HT1080 (cell line): ENCODE measurements at regions not wholly inside any gene's neighbourhood (a gene's known extent, or its start where the extent isn't known, plus 50 kb on each side); places are given as distances from the start of the nearest gene placed in this dataset.

Experiments used
- DNase-seq: peaks from one replicate; pipeline ENCODE4 v3.0.0-alpha.2; 2015; ENCODE audit warnings: low read depth

DNA sequence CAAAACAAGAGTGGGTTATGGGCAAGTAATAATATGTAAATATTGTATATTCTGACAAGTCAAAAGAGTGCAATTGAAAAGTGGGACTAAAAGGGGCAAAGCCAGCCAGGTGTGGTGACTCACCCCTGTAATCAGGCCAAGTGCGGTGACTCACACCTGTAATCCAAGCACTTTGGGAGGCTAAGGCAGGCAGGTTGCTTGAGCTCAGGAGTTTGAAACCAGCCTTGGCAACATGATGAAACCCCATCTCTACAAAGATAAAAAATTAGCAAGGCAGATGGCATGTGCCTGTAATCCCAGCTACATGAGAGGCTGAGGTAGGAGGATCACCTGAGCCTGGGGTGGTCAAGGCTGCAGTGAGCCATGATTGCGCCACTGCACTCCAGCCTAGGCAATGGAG lies 304.0 kb downstream of the HHIPL2 start:
- peak; percentile 75 for DNase-seq

DNA sequence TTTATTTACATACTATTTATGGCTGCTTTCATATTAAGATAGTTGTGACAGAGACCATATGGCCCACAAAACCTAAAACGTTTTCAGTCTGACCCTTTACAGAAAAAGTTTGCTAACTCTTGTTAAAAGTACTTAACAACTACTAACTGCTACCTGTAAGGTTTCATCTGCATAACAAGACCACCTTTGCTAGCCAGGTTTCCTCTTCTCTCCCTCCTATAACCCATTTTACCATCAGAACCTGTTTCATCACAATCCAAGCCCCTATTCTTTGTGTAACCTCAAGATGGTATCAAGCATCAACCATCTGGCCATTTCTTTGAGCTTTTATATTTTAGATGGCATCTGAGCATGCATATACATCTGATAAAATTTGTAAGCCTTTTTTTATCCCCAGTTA lies 305.4 kb downstream of the HHIPL2 start:
- DNase-seq: no peak

DNA sequence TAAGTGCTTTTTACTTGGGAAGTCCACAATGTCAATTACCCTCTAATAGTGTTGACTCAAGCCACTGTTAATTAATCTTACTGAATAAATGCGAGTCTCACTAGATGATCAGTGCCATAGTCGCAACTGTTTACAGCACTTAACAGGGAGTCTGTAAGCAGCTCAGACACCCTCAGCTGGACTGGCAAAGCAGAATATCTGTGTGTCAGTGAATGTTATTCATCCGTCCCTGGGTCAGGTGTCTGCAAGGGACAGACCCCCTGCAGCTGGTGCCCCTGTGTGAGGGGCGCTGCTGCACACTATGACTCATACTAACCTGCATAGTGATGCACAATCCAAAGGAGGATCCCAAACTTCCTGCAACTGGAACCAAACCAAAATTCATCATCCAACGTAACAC lies 306.5 kb downstream of the HHIPL2 start:
- DNase-seq: no peak

DNA sequence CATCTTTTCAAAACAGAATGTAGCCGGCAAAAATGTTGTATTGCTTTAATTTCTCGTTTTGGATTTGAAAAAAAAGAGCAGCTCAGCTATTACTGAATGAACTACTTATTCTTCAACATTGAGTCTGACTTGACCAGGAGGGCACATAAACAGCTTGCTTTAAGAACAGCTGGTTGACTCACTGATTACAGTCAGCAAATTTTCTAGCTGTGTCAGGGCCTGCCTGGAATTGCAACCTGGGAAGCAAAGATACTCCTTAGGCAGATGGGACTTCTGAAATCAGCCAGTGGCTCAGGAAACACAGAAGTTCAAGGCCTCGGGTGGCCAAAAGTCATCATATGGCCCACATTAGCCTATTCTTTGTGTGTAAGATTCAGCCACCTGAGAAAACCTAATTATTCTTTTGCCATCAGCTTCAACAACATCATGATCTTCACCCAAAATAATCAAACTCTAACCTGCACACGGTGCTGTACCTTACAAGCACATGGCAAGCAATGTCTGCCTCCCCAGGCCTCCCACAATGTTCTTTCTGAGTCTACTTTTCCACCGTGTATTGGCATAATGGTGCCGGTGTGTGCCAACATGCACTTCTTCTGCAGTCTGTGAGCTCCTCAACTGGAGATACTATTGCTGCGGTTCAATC lies 307.2 kb downstream of the HHIPL2 start:
- DNase-seq: peak; percentile 52

DNA sequence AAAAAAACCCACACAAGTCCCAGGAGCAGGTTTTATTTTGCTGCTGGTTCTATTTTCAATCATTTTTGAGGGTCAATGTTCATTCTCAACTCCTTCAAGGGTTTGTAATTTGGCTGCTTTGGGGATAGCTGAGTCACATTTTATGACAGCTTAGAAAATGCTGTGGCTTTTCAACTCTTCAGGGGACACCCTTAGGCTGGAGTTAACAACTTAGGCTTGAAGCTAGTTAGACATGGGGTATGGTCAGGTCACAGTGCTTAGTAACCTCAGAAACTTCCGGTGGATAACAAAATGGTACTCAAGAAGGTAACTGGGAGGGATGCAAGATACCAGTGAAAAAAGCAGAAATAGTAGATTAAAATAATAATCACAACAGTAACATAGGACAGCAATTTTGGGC lies 308.8 kb downstream of the HHIPL2 start:
- DNase-seq: no peak

DNA sequence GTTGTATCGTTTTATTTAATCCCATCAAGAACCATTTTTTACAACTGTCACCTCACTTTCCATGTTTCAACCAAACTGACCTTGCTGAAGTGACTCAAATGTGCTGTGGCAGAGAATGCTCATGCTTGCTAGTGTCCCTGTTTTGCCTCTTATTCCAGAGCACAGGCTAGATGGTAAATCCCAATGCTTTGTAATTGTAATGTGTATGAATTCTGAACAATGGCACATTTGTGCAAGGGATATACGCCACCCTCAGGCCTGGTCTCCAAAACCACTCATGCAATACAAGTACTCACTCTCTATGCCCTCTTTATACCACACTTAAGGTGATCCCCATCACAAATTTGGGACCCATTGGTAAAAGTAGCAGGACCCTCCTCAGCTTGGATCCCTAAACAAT lies 313.6 kb downstream of the HHIPL2 start:
- DNase-seq: no peak

DNA sequence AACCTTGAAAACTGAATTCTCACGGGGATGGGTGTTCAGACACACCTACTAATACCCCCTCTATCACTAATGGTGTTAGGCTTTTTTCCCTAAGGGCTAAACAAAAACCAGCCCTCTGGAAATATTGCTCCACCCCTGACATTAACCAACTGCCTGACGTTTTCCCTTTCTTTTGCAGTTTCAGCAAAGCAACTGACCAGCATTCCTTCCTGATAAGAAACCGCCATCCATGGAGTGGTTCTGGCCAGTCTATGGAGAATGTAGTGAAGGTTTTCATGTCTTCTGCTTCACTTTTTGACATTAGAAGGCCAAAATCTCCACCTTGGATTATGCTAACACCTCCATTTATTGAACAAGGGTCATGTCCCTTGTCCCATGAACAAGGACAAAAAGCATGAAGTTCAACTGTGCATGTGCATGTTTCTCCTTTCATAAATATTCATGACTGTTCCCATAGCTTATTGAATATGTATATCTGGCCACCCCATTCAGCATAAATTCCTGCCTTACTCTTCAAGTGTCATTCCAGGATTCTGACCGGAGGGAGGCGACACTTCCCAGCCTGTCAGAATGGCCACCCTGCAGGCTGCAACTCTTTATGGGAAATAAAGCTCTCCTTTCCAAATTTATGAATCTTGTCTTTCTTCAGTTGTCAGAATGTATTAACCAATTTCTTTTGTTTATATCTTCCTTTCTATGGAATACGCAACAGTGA lies 314.3 kb downstream of the HHIPL2 start:
- no peak for DNase-seq

DNA sequence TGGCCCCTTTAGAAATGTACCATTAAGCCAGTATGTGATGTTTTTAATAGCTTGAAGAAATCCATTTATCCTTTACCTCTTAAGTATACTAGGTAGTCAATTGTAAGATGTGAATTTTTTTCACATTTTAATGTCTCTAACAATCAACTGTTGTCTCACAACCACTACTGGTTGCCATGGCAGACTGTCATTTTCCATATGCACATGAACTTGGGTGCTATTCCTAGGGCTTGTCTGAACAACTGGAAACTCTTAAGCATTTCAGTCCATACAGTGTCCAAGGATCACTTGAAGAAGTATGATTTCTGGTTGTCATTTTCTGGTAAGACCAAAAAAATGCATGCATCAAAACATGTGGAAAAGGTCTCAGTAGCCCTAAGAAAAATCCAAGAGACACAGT lies 315.1 kb downstream of the HHIPL2 start:
- no peak for DNase-seq

DNA sequence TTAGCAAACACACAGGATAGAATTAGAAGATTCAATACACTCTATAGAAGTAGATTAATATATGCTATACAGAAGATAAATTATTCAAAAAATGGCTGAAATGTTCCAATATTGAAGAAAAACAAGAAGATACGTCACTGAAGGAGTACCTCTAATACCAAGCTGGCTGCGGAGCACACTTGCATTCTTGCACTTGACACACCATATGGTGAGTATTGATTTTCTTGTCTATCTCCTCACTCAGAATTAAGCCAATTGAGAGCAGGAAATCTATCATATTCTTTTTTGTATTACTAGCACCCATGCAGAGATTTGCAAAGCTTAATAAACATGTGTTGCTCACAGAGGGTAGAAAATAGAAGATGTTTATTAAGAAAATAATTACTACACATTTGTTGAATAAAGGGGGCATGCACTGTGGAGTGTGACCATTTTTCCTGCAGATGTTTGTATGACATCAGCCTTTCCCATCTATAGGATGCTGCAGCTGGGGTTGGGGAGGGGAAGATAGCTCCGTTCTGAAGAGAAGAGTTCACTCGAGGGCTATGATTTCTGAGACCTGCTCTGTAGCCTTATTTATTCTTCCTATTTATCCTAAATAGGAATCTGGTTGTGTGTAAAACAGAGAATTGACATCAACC lies 318.1 kb downstream of the HHIPL2 start:
- no peak for DNase-seq

DNA sequence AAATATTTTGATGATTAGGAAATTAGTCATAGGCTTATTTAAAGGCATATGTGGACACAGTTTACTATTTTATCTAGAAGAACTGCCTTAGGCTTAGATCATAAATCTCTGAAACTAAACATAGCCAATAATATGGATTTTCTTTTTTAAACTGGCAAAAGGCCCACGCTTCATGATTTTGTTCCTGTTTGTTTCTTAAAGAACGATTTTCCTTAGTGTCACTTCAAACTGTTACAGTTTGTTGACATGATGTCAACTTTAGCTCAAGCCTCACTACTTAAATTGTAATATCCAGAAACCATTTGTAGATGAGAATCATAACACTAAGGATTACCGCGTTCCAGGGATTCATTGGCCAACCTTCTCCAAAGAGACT lies 322.6 kb downstream of the HHIPL2 start:
- no peak for DNase-seq

DNA sequence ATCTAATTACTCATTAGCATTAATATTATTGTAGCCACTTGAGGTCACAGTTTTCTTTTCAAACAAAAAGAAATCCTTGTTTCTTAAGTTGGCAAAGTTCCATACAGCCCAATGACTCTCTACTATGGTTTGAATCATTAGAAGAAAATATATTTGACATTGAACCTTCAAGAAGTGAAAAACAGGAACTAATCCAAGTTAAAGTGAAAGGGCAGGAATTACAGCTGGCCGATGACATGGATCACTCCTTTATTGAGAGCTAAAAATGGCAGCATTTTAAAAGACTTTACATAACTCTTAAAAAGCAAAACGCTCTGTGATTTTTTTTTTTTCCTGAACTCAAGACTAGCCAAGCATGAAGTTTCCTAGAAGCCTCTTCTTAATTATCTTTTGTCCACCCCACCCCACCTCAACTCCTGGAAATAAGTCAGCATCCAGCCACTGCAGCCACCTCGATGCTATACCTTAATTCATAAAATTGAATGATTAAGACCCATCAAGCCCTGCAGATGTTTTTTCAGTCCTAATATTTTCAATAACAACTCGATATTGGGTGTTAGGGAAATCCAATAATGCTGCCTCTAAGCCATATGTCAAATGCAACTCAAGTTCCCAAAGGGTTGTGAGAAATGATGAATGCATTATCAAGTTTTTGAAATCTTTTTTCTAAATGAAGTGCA lies 323.1 kb downstream of the HHIPL2 start:
- DNase-seq: no peak

DNA sequence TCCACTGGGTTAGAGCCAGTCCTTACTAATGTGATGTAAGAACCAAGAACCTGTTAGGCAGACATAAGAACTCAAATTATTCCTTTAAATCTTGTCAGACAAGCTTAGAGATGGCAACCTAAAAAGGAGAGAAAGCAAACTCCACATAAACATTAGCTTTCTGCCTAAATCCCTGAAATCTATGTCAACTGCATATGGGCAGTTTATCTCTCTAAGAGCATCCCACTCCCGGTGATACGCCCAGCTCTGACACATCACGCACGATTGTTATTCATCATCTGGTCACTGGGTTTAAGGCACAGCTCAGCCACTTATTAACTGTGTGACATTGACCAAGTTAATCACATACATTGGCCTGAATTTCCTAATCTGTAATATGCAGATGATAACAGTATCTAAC lies 323.7 kb downstream of the HHIPL2 start:
- DNase-seq: no peak

DNA sequence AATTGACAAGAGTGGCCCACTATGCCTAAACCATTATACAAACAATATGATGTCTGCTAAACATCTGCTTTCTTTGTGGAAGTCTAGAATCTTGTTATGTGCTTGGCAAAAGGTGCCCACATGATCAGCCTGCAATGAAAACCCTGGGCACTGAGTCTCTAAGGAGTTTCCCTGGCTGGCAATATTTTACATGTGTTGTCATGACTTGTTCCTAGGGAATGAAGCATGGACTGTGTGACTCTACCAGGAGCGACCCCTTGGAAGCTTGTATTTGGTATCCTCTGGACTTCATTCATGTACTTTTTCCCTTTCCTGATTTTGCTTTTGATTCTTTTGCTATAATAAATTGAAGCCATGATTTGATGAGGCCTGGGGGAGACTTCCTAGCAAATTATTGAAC lies 324.9 kb downstream of the HHIPL2 start:
- no peak for DNase-seq

DNA sequence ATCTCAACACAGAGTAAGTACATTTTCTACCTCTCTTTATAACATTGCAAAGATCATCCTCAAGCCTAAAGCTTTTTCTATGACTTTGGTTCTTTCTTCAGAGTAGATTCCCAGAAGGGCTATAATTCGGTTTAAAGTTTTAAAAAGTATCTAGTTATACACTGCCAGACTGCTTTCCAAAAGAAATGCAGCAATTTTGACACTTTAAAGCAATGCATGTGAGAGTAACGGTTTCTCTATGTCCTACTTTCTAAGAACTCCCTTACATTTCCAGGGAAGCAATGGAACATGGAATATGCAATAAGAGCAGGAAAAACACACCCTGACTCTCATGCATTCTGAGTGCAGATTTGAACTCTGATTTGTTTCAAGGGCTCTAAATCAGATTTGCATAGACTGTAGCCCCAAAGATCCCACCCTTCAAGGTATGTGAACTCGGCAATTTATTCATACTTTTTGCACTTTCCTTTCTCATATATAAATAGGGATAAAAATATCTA lies 331.6 kb downstream of the HHIPL2 start:
- no peak for DNase-seq

DNA sequence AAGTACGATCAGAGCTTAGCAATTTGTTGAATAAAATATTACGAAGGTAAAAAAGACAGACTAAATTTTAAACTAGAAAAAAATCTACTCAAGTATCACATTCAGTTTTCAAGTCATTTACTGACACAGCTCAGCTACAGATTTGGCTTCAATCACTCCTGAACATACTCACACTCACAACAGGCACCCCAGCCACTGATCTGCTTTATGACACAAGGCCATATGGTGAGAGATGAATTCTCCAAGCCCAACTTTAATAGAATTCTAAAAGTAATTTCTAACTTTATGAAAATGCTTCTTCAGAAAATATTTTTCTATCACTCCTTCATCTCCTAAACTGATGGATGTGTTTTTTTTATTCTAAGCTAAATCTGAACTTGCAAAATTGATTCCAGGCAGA lies 337.1 kb downstream of the HHIPL2 start:
- DNase-seq: no peak

DNA sequence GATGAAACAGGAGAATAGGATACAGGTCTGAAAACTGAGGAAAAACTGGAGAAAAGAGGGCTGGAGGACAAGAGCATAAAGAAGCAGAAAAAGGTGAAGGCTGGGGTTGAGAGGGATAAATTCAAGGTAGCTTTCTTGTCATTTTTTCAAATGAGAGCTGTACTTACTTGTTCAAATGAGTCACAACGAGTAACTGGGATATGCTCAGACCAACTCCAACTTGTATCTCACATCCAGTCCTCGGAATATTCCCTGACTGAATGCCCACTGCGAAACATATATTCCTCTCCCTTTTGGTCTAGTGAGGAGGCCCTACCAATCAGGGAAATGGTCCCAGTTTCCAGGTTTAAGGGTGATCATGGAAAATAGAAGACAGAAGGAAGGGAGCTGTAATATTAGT lies 343.4 kb downstream of the HHIPL2 start:
- DNase-seq: no peak

DNA sequence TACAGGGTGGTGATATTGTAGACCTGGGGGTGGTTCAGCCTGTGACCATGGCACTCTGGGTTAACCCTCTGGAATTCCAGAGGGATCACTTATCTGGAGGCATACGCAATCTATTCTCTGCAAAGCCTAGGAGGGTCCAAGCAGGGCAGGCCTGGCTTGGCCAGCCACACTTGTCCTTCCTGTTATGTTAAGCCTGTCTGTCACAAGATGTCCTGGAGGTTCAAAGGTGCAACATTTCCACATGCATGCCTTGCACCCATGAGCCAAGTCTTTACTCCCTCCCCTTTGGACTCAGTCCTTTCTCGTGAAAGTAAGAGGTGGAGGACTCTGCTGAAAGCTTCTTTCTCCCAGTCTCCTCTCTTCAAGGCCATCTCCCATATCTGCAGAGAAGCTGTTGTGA lies 345.1 kb downstream of the HHIPL2 start:
- no peak for DNase-seq

DNA sequence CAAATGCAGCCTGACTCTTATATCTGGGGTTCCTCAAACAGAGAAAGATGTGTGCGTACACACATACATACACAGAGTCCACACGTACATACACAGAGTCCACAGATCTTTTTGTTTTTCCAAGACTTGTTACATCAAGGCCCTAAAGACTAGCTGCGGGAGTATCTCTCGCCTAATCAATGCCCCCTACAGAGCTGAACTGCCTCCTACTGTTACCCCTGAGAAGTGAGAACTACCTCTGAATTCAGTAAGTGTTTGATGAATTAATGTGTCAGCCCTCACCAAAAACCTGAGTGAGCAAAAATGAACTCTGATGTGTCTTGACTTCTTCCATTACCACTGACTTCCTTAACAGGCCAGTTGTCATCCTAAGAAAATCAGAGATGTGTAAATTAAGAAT lies 351.2 kb downstream of the HHIPL2 start:
- DNase-seq: no peak

DNA sequence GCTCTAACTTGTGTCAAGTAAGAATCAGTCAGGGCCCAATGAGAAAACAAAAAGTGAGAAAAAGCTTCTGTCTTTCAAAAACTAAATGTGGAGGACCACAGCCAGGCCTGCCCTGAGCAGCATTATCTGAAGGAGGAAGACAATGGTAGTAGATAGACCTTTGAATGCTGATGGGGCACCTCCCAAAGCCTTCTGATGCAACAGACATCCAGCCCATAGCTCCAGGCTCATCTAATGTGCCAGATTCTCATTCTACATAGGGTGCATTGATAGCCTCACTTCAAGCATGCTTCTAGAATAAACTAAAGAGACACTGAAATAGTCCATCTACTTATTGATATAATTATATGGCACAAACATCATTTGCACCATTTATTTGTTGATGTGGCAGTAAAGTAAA lies 351.6 kb downstream of the HHIPL2 start:
- no peak for DNase-seq

DNA sequence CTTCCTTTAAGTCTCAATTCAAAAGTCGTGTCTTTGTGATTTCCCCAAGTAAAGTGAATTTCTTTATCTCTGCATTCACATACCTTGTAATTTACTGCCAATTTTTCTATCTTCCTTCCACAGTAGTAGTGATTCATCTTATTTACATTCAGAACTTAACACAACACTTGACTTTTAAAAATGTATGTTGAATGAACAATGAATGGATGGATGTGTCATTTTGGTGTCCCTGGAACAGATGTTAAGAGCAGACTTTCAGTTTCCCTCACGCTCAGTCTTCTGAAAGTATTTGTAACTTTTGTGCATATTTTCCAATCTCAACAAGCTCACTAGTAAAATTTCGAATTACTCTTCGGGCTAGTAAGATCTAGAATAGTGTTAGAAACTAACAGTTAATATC lies 352.0 kb downstream of the HHIPL2 start:
- DNase-seq: no peak

DNA sequence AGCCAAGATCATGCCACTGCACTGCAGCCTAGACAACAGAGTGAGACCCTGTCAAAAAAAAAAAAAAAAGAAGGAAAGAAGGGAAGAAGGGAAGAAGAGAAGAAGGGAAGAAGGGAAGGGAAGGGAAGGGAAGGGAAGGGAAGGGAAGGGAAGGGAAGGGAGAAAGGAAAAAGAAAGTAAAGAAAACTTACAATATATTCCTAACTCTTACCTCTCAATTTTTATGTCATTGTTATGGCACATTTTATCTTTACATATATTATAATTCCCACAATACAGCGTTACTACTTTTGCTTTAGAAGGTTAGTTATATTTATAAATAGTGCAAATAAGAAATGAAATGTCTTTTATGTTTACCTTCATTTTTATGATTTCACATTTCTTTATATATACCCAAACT lies 358.7 kb downstream of the HHIPL2 start:
- DNase-seq: no peak
